Kidney (tissue), 13 donors: ENCODE measurements at regions not wholly inside any gene's neighbourhood (a gene's known extent, or its start where the extent isn't known, plus 50 kb on each side); places are given as distances from the start of the nearest gene placed in this dataset.

Experiments used
- DNase-seq, 5 donors: peaks; one replicate each; pipeline ENCODE4 v3.0.0-alpha.2; 2013 to 2020
- FAIRE-seq: peaks from 2 replicates; lab custom pipeline; 2012; peaks lifted over from hg19 to GRCh38; lab: Jason Lieb, UNC
- H3K27ac ChIP-seq, 2 donors: one replicate each; pipeline ENCODE4 v1.7.0; 2013; ENCODE audit warnings: low read depth in 2 of 2, low read length in 2 of 2, inconsistent platforms in 1 of 2
- H3K27me3 ChIP-seq: one replicate; pipeline ENCODE4 v1.7.1; 2013; ENCODE audit warnings: low read length, inconsistent platforms; ENCODE audit not compliant: control insufficient read depth, insufficient read depth
- H3K36me3 ChIP-seq, 3 donors: one replicate each; pipeline versions ENCODE4 v1.7.0 to v1.7.1; 2013; ENCODE audit warnings: low read length in 3 of 3, control low read depth in 1 of 3, inconsistent platforms in 1 of 3; ENCODE audit not compliant: insufficient read depth in 3 of 3, control insufficient read depth in 2 of 3
- H3K4me1 ChIP-seq, 3 donors: one replicate each; pipeline versions ENCODE4 v1.7.0 to v1.7.1; 2013; ENCODE audit warnings: low read length in 3 of 3, inconsistent platforms in 1 of 3, low read depth in 1 of 3; ENCODE audit not compliant: control insufficient read depth in 2 of 3, insufficient read depth in 2 of 3
- H3K4me3 ChIP-seq, 3 donors: one replicate each; pipeline versions ENCODE4 v1.7.0 to v1.8.1; 2013; ENCODE audit warnings: low read length in 3 of 3, control low read depth in 1 of 3, inconsistent platforms in 1 of 3
- H3K9ac ChIP-seq, 3 donors: one replicate each; pipeline versions ENCODE4 v1.7.0 to v1.7.1; 2013; ENCODE audit warnings: low read length in 3 of 3, control low read depth in 1 of 3, inconsistent platforms in 1 of 3
- H3K9me3 ChIP-seq, 3 donors: one replicate each; pipeline versions ENCODE4 v1.7.0 to v1.7.1; 2013; ENCODE audit warnings: low read length in 3 of 3, control low read depth in 1 of 3, inconsistent platforms in 1 of 3; ENCODE audit not compliant: control insufficient read depth in 2 of 3, insufficient read depth in 1 of 3
- CTCF ChIP-seq: IDR thresholded peaks from 3 replicates; pipeline ENCODE4 v1.5.1; 2012; ENCODE audit warnings: mild to moderate bottlenecking, moderate library complexity, borderline replicate concordance; ENCODE audit not compliant: insufficient read depth; ENCODE audit errors: extremely low read depth
- intact Hi-C: fragments of 100-400 bp; cut with DNase I; formaldehyde crosslinking; loops from one replicate; pipeline ENCODE4 v1.11.1; 2022
- donor health status: control.
- donor health status: control.
- donor health status: control.
- donor health status: control.
- donor health status: control.
- donor health status: DM: yes; HTN: yes; CAD: no.
- donor health status: Normal renal cell carcinoma (clear cell type).

GRCh38 chr3:14600075-14600474 lies 51.5 kb upstream of the CCDC174 start:
- Histone ChIP-seq H3K36me3 (no peaks in the 10 kb centered on the region), H3K9me3 (peaks cover 0 to 2% (median 0%) of the 10 kb centered on the region in 3 donors), H3K9ac (no peak overlapping the region), H3K27me3 (no peaks in the 10 kb centered on the region), H3K4me3 (no peak overlapping the region), H3K4me1 (peaks cover 0 to 2% (median 0%) of the 10 kb centered on the region in 3 donors), H3K27ac (no peak overlapping the region)
- TF ChIP-seq CTCF = no peak
- intact Hi-C loops = no loop called here
- DNase-seq = no peak
- no peak for FAIRE-seq

DNA sequence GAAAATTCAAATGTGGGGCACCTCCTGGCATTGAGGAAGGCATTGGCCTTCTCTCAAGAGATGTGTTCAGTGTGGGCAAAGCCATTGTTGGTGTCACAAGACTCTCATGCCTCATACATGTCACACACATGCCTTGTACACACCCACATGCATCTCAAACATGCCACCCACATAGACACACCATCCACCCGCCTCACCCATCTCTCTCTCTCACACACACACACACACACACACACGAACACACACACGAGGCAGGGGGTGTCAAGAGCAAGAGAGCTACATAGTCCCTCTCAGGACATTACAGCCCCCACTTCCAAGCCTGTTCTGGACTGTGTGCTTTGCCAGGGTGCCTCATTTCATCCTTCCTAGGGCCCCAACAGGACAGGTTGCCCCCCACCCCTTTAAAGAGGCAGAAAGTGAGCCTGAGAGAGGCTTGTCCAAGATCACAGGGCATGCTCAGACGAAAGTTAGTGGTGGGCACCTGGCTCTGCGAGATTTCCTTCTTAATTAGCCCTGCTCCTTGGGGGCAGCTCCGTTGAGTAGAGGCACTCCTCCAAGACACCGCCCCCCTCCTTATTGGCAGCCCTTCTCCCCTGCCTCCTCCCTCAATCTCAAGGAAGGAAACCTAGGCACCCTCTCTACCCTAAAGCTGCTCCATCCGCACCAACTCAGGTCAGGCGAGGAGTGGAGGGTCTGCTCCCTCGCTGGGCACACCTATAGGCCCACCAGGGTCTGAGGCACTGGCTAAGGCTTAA lies 50.5 kb upstream of the CCDC174 start:
- H3K36me3 ChIP-seq = no peaks in the 10 kb centered on the region
- TF ChIP-seq CTCF = no peak
- DNase-seq = no peak
- no peak overlapping the region for H3K27ac ChIP-seq
- H3K9ac ChIP-seq = no peak overlapping the region
- H3K4me1 ChIP-seq = peaks cover 0 to 2% (median 0%) of the 10 kb centered on the region in 3 donors
- intact Hi-C loops = no loop called here
- no peak for FAIRE-seq
- no peaks in the 10 kb centered on the region for H3K27me3 ChIP-seq
- H3K4me3 ChIP-seq = no peak overlapping the region
- H3K9me3 ChIP-seq = peaks cover 0 to 2% (median 0%) of the 10 kb centered on the region in 3 donors

- no peaks in the 10 kb centered on the region for H3K27me3 ChIP-seq
- no peaks in the 10 kb centered on the region for H3K36me3 ChIP-seq
- intact Hi-C loops = no loop called here
- DNase-seq (no peak), FAIRE-seq (no peak)
- H3K27ac ChIP-seq = no peak overlapping the region
- no peak overlapping the region for H3K9ac ChIP-seq
- peaks cover 0 to 2% (median 0%) of the 10 kb centered on the region in 3 donors for H3K4me1 ChIP-seq
- peaks cover 0 to 2% (median 0%) of the 10 kb centered on the region in 3 donors for H3K9me3 ChIP-seq
- H3K4me3 ChIP-seq = no peak overlapping the region
- TF ChIP-seq CTCF = no peak
These were observed 49.9 kb upstream of the CCDC174 start for GRCh38 chr3:14601692-14602005.
